IMR-90 (cell line): ENCODE measurements at regions not wholly inside any gene's neighbourhood (a gene's known extent, or its start where the extent isn't known, plus 50 kb on each side); places are given as distances from the start of the nearest gene placed in this dataset.

Source experiments
- ATAC-seq: fragments of 200-7000 bp; cut with Tn5 transposase; 2 replicates; pipeline ENCODE4 v1.9.1; 2020; ENCODE audit warnings: low read depth, mild to moderate bottlenecking, moderate library complexity
- BruUV-seq: library from RNA; stranded (reverse); fragments of 400-500 nt; replicated peaks from 2 replicates; lab custom pipeline; 2021; lab: Mats Ljungman, UMichigan
- CTCF ChIA-PET: fragments of 300-600 bp; formaldehyde crosslinking; extraction: SDS; loops from one replicate; lab custom pipeline; 2021; ENCODE audit warnings: antibody characterized with exemption; lab: Yijun Ruan, JAX
- POLR2A ChIA-PET: fragments of 300-600 bp; sonication (Branson Sonifier 250); formaldehyde crosslinking; loops from one replicate; lab custom pipeline; 2022; ENCODE audit warnings: antibody characterized with exemption; ENCODE audit not compliant: unreplicated experiment; lab: Charles Lee
- DNase-seq: peaks from one replicate; pipeline ENCODE4 v3.0.0; 2013
- H2AFZ ChIP-seq: replicated peaks from 2 replicates; pipeline ENCODE3; 2013; ENCODE audit warnings: low read length, mild to moderate bottlenecking; ENCODE audit not compliant: poor library complexity
- H2AK5ac ChIP-seq: 2 replicates; pipeline ENCODE4 v1.6.1; 2013; ENCODE audit warnings: low read depth, low read length, inconsistent platforms
- H2AK9ac ChIP-seq: replicated peaks from 2 replicates; pipeline ENCODE3; 2013; ENCODE audit warnings: mild to moderate bottlenecking, low read depth, low read length, moderate library complexity; ENCODE audit not compliant: poor library complexity
- H2BK120ac ChIP-seq: 2 replicates; pipeline ENCODE4 v1.6.1; 2013; ENCODE audit warnings: low read depth, low read length, inconsistent platforms
- H2BK15ac ChIP-seq: 3 replicates; pipeline ENCODE4 v1.6.1; 2013; ENCODE audit warnings: low read depth, low read length, inconsistent platforms
- H2BK20ac ChIP-seq: 2 replicates; pipeline ENCODE4 v1.6.1; 2013; ENCODE audit warnings: low read depth, mild to moderate bottlenecking, inconsistent platforms, low read length, moderate library complexity
- H2BK5ac ChIP-seq: 2 replicates; pipeline ENCODE4 v1.6.1; 2013; ENCODE audit warnings: mild to moderate bottlenecking, low read depth, low read length, inconsistent platforms; ENCODE audit not compliant: poor library complexity, severe bottlenecking
- H3K14ac ChIP-seq: replicated peaks from 2 replicates; pipeline ENCODE4 v1.6.1; 2013; ENCODE audit warnings: low read depth, low read length, inconsistent platforms
- H3K18ac ChIP-seq: 2 replicates; pipeline ENCODE4 v1.6.1; 2013; ENCODE audit warnings: low read depth, low read length, control low read depth
- H3K23ac ChIP-seq: 2 replicates; pipeline ENCODE4 v1.6.1; 2013; ENCODE audit warnings: low read depth, low read length, inconsistent platforms
- H3K27ac ChIP-seq: 2 replicates; pipeline ENCODE4 v1.5.1; 2013; ENCODE audit warnings: mild to moderate bottlenecking, control low read depth, low read length; ENCODE audit not compliant: insufficient read depth
- H3K27me3 ChIP-seq: 2 replicates; pipeline ENCODE4 v1.6.1; 2013; ENCODE audit warnings: low read length; ENCODE audit not compliant: control insufficient read depth, insufficient read depth
- H3K36me3 ChIP-seq: 2 replicates; pipeline ENCODE4 v1.6.1; 2013; ENCODE audit warnings: low read length, mixed read lengths; ENCODE audit not compliant: control insufficient read depth, insufficient read depth
- H3K4ac ChIP-seq: 2 replicates; pipeline ENCODE4 v1.6.1; 2013; ENCODE audit warnings: low read depth, low read length, inconsistent platforms
- H3K4me1 ChIP-seq: 2 replicates; pipeline ENCODE4 v1.6.1; 2013; ENCODE audit warnings: low read length, mixed read lengths; ENCODE audit not compliant: control insufficient read depth, insufficient read depth
- H3K4me2 ChIP-seq: 2 replicates; pipeline ENCODE4 v1.6.1; 2013; ENCODE audit warnings: low read depth, mild to moderate bottlenecking, control low read depth, low read length, moderate library complexity
- H3K4me3 ChIP-seq: 2 replicates; pipeline ENCODE4 v1.5.1; 2013; ENCODE audit warnings: low read depth, mild to moderate bottlenecking, control low read depth, low read length, moderate library complexity; ENCODE audit not compliant: insufficient read depth
- H3K56ac ChIP-seq: 2 replicates; pipeline ENCODE4 v1.6.1; 2013; ENCODE audit warnings: low read length, inconsistent platforms; ENCODE audit not compliant: insufficient read depth; ENCODE audit errors: extremely low read depth
- H3K79me1 ChIP-seq, 2 experiments: 2 replicates each; pipeline ENCODE4 v1.6.1; 2013; ENCODE audit warnings: low read length in 2 of 2, inconsistent platforms in 1 of 2, low read depth in 1 of 2
- H3K9ac ChIP-seq: 2 replicates; pipeline ENCODE4 v1.6.1; 2013; ENCODE audit warnings: low read depth, low read length, control low read depth
- H3K9me1 ChIP-seq: 2 replicates; pipeline ENCODE4 v1.6.1; 2013; ENCODE audit warnings: low read length, inconsistent platforms; ENCODE audit not compliant: insufficient read depth
- H3K9me3 ChIP-seq: 2 replicates; pipeline ENCODE4 v1.6.1; 2013; ENCODE audit warnings: low read length; ENCODE audit not compliant: control insufficient read depth, insufficient read depth
- H4K20me1 ChIP-seq: 2 replicates; pipeline ENCODE4 v1.6.1; 2013; ENCODE audit warnings: low read length, inconsistent platforms; ENCODE audit not compliant: insufficient read depth
- H4K5ac ChIP-seq: 2 replicates; pipeline ENCODE4 v1.6.1; 2013; ENCODE audit warnings: mild to moderate bottlenecking, low read depth, low read length, control low read depth
- H4K8ac ChIP-seq, 2 experiments: 2 replicates each; pipeline ENCODE4 v1.6.1; 2013; ENCODE audit warnings: low read depth in 2 of 2, low read length in 2 of 2, control low read depth in 1 of 2, inconsistent platforms in 1 of 2
- H4K91ac ChIP-seq: 2 replicates; pipeline ENCODE4 v1.6.1; 2013; ENCODE audit warnings: low read depth, low read length, inconsistent platforms; ENCODE audit not compliant: insufficient read depth
- BHLHE40 ChIP-seq: fragments of 150-350 bp; IDR thresholded peaks from 2 replicates; pipeline ENCODE4 v1.6.1; 2016; ENCODE audit warnings: mild to moderate bottlenecking, low read depth, low read length
- CHD1 ChIP-seq: IDR thresholded peaks from 2 replicates; pipeline ENCODE4 v1.6.1; 2012; ENCODE audit warnings: low read depth, low read length, improper control_type of control experiment
- ELK1 ChIP-seq: fragments of 150-350 bp; IDR thresholded peaks from 2 replicates; pipeline ENCODE4 v1.6.1; 2016; ENCODE audit warnings: low read depth, mild to moderate bottlenecking, low read length, moderate library complexity, borderline replicate concordance
- FOS ChIP-seq: fragments of 150-350 bp; IDR thresholded peaks from 2 replicates; pipeline ENCODE4 v1.6.1; 2016; ENCODE audit warnings: low read depth, low read length
- MAFK ChIP-seq: IDR thresholded peaks from 2 replicates; pipeline ENCODE4 v1.6.1; 2012; ENCODE audit warnings: low read depth, low read length, improper control_type of control experiment
- MAZ ChIP-seq: IDR thresholded peaks from 2 replicates; pipeline ENCODE4 v1.6.1; 2012; ENCODE audit warnings: low read depth, mild to moderate bottlenecking, low read length, improper control_type of control experiment, moderate library complexity, borderline replicate concordance
- MXI1 ChIP-seq: IDR thresholded peaks from 2 replicates; pipeline ENCODE4 v1.6.1; 2012; ENCODE audit warnings: low read depth, mild to moderate bottlenecking, low read length, moderate library complexity, borderline replicate concordance
- NFE2L2 ChIP-seq: fragments of 150-350 bp; IDR thresholded peaks from 2 replicates; pipeline ENCODE4 v1.6.1; 2016; ENCODE audit warnings: low read depth, mild to moderate bottlenecking, low read length
- POLR2A ChIP-seq: IDR thresholded peaks from 2 replicates; pipeline ENCODE4 v1.6.1; 2012; ENCODE audit warnings: mild to moderate bottlenecking, low read depth, low read length
- RAD21 ChIP-seq: IDR thresholded peaks from 2 replicates; pipeline ENCODE4 v1.6.1; 2012; ENCODE audit warnings: low read length, improper control_type of control experiment
- RFX5 ChIP-seq: IDR thresholded peaks from 2 replicates; pipeline ENCODE4 v1.8.0; 2012; ENCODE audit warnings: low read depth, mild to moderate bottlenecking, low read length, moderate library complexity
- WGBS, 2 experiments: methylation state at CpG; one replicate each; pipeline versions ENCODE4 v1.1.5 to v1.1.7; 2013; ENCODE audit warnings: missing lambda C conversion rate in 2 of 2; ENCODE audit not compliant: insufficient read length in 1 of 2; ENCODE audit errors: extremely low coverage in 2 of 2; 5-methylcytosine and 5-hydroxymethylcytosine counted together
- dilution Hi-C: fragments of 300-500 bp; cut with HindIII; formaldehyde crosslinking; loops from one replicate; pipeline ENCODE4 v1.14.3; 2018; ENCODE audit warnings: low sequenced_read_pairs; ENCODE audit not compliant: unreplicated experiment
- in situ Hi-C: fragments of 300-500 bp; cut with MboI; formaldehyde crosslinking; loops from 3 replicates; pipeline ENCODE4 v1.14.3; 2019; ENCODE audit warnings: low sequenced_read_pairs, inconsistent platforms, mixed read lengths
- intact Hi-C: fragments of 100-400 bp; cut with micrococcal nuclease; formaldehyde crosslinking; loops from 2 replicates; pipeline ENCODE4 v1.10.0; 2022
- TF ChIP-seq, protein P1 (sequence below): fragments of 150-350 bp; IDR thresholded peaks from 2 replicates; pipeline ENCODE4 v1.6.1; 2017; ENCODE audit warnings: mild to moderate bottlenecking, antibody characterized with exemption, low read length, low read depth
- TF ChIP-seq, protein P2 (sequence below): conservative IDR thresholded peaks from 2 replicates; pipeline ENCODE4 v1.5.1; 2012; ENCODE audit warnings: mild to moderate bottlenecking, low read depth, low read length, improper control_type of control experiment

DNA sequence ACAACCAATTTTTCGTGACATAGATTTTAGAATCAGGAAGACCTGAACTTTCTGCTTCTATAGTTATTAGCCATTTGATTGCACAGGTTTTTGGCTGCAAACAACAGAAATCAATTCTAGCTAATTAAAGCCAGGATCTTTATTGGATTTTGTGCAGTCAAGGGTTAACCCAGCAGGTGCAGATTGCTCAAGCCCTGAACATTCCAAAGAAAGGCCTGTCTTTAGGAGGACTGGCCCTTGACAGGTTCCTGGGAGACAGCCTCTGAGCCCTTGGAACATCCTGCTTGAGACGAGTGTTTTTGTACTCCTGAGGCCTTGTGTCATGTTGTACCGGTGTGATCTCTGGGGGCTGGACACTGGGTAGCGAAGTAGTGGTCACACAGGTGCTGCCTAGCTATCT lies 174.6 kb downstream of the PTCSC3 start:
- in situ Hi-C loops (no loop called here), dilution Hi-C loops (no loop called here), intact Hi-C loops (no loop called here)
- Histone ChIP-seq H3K4ac (no peak overlapping the region), H3K4me3 (no peak overlapping the region), H2AK5ac (no peak overlapping the region), H3K56ac (no peak overlapping the region), H2BK120ac (no peak overlapping the region), H2BK5ac (no peak overlapping the region), H3K9ac (no peak overlapping the region), H4K91ac (no peak overlapping the region), H4K8ac (no peak overlapping the region), H2BK20ac (no peak overlapping the region), H3K36me3 (no peaks in the 10 kb centered on the region), H2BK15ac (no peak overlapping the region), H2AK9ac (no peak overlapping the region), H3K9me3 (no peaks in the 10 kb centered on the region), H3K14ac (no peak overlapping the region), H2AFZ (no peak overlapping the region), H3K9me1 (no peaks in the 10 kb centered on the region), H3K23ac (no peak overlapping the region), H4K20me1 (no peaks in the 10 kb centered on the region), H3K4me1 (no peaks in the 10 kb centered on the region), H4K5ac (no peak overlapping the region), H3K18ac (no peak overlapping the region), H3K4me2 (no peak overlapping the region), H3K79me1 (no peaks in the 10 kb centered on the region), H3K27me3 (peaks cover 3% of the 10 kb centered on the region; the same call in 1 of the 2 replicates), H3K27ac (no peak overlapping the region)
- no peak for DNase-seq
- POLR2A ChIA-PET = no interaction called here
- ATAC-seq = no peak
- no TSS peak for BruUV-seq
- WGBS, 2 experiments = no CpG with 5 or more reads among the region's 4 CpGs
- CTCF ChIA-PET = interaction anchor here (0.6 kb wide), 1 partner anchor 32 kb away, joined by 4 read pairs; no protein-coding TSS in a partner anchor
- no peak for TF ChIP-seq NFE2L2
- TF ChIP-seq RFX5 = no peak
- no peak for TF ChIP-seq MXI1
- TF ChIP-seq FOS = no peak
- no peak for TF ChIP-seq MAZ
- TF ChIP-seq CHD1 = no peak
- TF ChIP-seq, protein P1, sequence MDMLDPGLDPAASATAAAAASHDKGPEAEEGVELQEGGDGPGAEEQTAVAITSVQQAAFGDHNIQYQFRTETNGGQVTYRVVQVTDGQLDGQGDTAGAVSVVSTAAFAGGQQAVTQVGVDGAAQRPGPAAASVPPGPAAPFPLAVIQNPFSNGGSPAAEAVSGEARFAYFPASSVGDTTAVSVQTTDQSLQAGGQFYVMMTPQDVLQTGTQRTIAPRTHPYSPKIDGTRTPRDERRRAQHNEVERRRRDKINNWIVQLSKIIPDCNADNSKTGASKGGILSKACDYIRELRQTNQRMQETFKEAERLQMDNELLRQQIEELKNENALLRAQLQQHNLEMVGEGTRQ = no peak
- TF ChIP-seq RAD21 = no peak
- TF ChIP-seq MAFK = no peak
- TF ChIP-seq POLR2A = no peak
- TF ChIP-seq ELK1 = no peak
- TF ChIP-seq BHLHE40 = no peak
- TF ChIP-seq, protein P2, sequence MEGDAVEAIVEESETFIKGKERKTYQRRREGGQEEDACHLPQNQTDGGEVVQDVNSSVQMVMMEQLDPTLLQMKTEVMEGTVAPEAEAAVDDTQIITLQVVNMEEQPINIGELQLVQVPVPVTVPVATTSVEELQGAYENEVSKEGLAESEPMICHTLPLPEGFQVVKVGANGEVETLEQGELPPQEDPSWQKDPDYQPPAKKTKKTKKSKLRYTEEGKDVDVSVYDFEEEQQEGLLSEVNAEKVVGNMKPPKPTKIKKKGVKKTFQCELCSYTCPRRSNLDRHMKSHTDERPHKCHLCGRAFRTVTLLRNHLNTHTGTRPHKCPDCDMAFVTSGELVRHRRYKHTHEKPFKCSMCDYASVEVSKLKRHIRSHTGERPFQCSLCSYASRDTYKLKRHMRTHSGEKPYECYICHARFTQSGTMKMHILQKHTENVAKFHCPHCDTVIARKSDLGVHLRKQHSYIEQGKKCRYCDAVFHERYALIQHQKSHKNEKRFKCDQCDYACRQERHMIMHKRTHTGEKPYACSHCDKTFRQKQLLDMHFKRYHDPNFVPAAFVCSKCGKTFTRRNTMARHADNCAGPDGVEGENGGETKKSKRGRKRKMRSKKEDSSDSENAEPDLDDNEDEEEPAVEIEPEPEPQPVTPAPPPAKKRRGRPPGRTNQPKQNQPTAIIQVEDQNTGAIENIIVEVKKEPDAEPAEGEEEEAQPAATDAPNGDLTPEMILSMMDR = no peak
